Right ventricle myocardium superior (tissue), 1 donor: ENCODE measurements at regions not wholly inside any gene's neighbourhood (a gene's known extent, or its start where the extent isn't known, plus 50 kb on each side); places are given as distances from the start of the nearest gene placed in this dataset.
A peak's percentile ranks its signal among the peaks of the same experiment; 100 is the strongest.

Experiments
- ATAC-seq: fragments of 200-7000 bp; cut with Tn5 transposase; one replicate; pipeline ENCODE4 v1.9.1; 2020; ENCODE audit warnings: mild to moderate bottlenecking; ENCODE audit not compliant: poor library complexity
- DNase-seq: peaks from one replicate; pipeline ENCODE4 v3.0.0-alpha.2; 2020
- intact Hi-C: fragments of 100-400 bp; cut with DNase I; formaldehyde crosslinking; loops from one replicate; pipeline ENCODE4 v1.11.2; 2022
- donor health status: DM: no; HTN: yes; CAD: no; lungs with severe emphysema.

DNA sequence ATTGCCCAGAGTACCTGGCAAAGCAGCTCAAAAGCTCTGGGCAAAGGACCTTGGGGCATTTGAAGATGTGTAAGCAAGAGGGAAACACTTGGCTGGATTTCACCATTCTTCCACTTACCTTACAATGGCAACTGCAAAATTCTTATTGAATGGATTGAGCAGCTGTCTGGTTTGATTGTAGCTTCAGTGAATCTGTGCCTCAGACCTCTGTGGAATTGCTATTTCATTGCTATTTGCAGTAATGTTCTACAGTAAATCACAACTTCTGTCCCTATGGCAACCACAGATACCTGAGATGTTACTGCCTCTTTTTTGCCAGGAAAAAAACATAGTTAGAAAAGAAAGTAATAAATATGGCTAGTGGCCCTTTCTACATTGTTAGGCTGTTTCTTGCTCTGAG, 519.5 kb downstream of the SUCLA2 start:
- DNase-seq = no peak
- intact Hi-C loops = no loop called here
- ATAC-seq = no peak

DNA sequence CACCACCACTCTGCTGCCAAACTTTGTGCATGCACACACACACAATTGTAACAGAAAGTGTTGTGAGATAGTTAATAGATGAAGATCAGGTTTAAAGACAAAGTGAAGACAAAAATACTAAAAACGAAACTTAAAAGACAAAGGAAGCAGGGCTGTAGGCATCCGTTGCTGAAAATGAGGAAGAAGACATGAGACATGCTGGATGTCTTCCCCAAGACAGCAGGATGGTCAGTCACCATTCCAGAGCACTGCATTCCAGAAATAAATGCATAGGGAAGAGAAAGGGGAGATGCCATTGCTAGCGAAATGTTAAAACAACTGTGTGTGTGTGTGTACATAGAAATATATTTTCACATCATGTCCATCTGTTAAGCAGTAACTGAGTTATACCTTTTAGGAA, 520.1 kb downstream of the SUCLA2 start:
- DNase-seq (no peak), ATAC-seq (no peak)
- intact Hi-C loops = no loop called here

GRCh38 chr13:47480121-47480520, 521.0 kb downstream of the SUCLA2 start:
- intact Hi-C loops = no loop called here
- DNase-seq (no peak), ATAC-seq (no peak)

GRCh38 chr13:47478985-47479384, 522.1 kb downstream of the SUCLA2 start:
- intact Hi-C loops = no loop called here
- DNase-seq (no peak), ATAC-seq (peak; percentile 43)

- intact Hi-C loops = no loop called here
- ATAC-seq = no peak
- no peak for DNase-seq
Measured at GRCh38 chr13:47475441-47475948, 525.6 kb downstream of the SUCLA2 start.

DNA sequence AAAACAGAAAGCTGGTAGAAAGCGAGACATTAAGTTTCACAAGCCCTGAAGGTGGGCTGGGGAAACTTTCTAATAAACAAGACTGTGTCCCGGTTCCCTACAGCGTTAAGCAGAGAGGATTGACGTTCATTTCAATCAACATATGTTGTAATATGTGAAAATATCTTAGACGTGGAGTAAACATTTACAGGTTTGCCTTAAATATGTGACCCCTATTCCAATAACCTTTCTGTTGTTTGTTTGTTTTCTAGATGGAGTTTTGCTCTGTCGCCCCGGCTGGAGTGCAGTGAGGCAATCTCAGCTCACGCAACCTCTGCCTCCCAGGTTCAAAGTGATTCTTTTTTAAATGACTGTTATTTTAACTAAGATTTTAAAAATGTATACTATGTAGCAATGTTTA, 526.2 kb downstream of the SUCLA2 start:
- DNase-seq (no peak), ATAC-seq (no peak)
- intact Hi-C loops = no loop called here

- ATAC-seq (no peak), DNase-seq (no peak)
- intact Hi-C loops = no loop called here
Measured at GRCh38 chr13:47474326-47474725, 526.7 kb downstream of the SUCLA2 start.

GRCh38 chr13:47472516-47472915, 528.6 kb downstream of the SUCLA2 start:
- DNase-seq = no peak

GRCh38 chr13:47463726-47464125, 537.3 kb downstream of the SUCLA2 start:
- intact Hi-C loops = no loop called here
- DNase-seq = no peak
- ATAC-seq = no peak

More at GRCh38 chr13:47472516-47472915, 528.6 kb downstream of the SUCLA2 start:
- intact Hi-C loops = no loop called here
- ATAC-seq = no peak

GRCh38 chr13:47463002-47463401, 538.1 kb downstream of the SUCLA2 start:
- ATAC-seq (no peak), DNase-seq (no peak)
- intact Hi-C loops = no loop called here

GRCh38 chr13:47461816-47462215, 539.3 kb downstream of the SUCLA2 start:
- intact Hi-C loops = no loop called here
- ATAC-seq = no peak
- no peak for DNase-seq

DNA sequence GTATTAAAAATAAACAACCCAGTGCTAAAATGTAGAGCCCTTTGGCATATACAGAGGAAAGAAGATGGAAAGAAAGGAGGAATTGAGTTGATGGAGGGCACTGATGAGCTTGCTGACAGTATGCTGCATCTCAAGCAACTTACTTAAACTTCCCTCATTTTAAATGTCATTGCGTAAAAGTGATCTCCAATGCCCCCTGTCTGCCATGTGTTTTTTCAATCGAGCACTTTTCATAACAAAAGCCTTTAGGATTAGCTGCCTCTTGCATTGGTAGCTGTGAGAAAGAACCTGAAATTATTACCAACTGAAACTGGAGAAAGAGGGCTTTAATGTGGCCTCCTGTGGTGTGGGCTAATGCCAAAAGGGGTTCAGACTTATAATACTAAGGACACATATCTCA, 541.6 kb downstream of the SUCLA2 start:
- ATAC-seq (no peak), DNase-seq (no peak)
- intact Hi-C loops = no loop called here

DNA sequence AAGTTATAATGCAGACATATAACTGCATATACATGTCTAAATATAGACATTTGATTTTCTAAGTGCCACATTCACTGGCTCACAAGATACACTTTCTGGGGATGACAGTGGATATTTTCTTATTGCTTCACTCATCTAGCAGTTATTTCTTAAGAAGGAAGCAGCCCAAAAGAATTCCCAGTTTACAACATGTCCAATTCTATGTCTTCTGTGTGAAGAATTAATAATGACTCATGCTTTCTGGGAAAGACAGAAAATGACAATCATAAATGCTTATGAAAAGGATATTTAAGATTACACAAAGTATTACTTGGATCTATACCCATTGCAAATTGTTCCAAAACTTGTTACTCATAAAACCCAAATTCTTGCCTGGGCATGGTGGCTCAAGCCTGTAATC, 543.4 kb downstream of the SUCLA2 start:
- ATAC-seq (no peak), DNase-seq (no peak)
- intact Hi-C loops = no loop called here

- intact Hi-C loops = no loop called here
- no peak for ATAC-seq
Measured at GRCh38 chr13:47455626-47456025, 545.4 kb downstream of the SUCLA2 start.

GRCh38 chr13:47454986-47455385, 546.1 kb downstream of the SUCLA2 start:
- no peak for ATAC-seq
- intact Hi-C loops = no loop called here
- DNase-seq = no peak

More at GRCh38 chr13:47455626-47456025, 545.4 kb downstream of the SUCLA2 start:
- no peak for DNase-seq

- intact Hi-C loops = no loop called here
- no peak for ATAC-seq
- no peak for DNase-seq
Measured at GRCh38 chr13:47437406-47437805, 540.6 kb upstream of the HTR2A start.

- intact Hi-C loops = no loop called here
- no peak for DNase-seq
- no peak for ATAC-seq
Measured at GRCh38 chr13:47433461-47434005, 536.7 kb upstream of the HTR2A start.

DNA sequence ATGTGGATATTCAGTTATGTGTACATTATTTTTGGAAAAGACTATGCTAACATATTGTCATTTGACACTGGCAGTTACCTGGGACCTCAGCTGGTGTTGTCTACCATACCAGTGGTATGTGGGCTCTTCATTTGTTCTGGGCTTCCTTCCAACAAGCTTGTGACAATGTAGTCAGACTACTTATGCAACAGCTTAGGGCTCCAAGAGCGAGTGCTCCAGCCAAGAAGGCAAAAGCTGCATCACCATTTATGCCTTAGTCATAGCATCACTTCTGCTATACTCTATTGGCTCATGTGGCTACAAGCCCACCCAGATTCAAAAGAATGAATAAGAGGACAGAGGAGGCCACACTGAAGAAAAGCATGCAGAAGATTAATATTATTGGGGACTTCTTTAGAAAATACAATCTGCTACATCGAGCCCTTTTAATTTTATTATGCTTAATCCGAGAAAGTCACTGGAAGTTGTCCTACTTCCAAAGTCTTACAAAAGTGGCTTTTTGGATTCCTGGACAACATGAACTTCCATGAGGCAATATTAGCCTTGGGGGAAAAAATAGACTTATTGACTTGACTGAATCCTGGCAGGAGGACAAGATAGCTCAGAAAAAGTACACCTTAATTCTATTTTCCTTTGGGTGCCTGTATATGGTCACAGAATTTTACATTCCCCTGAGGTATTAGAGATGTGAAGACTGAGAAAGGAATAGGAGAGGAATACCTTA, 529.4 kb upstream of the HTR2A start:
- DNase-seq = peak; percentile 55
- intact Hi-C loops = loop anchor here (10.0 kb wide), 1 partner anchor 349 kb away; no protein-coding TSS in a partner anchor
- peak; percentile 95 for ATAC-seq

GRCh38 chr13:47421525-47421924, 524.7 kb upstream of the HTR2A start:
- ATAC-seq (no peak), DNase-seq (no peak)
- intact Hi-C loops = loop anchor here (2.0 to 10.0 kb wide), 2 partner anchors 177 to 353 kb away; no protein-coding TSS in a partner anchor

DNA sequence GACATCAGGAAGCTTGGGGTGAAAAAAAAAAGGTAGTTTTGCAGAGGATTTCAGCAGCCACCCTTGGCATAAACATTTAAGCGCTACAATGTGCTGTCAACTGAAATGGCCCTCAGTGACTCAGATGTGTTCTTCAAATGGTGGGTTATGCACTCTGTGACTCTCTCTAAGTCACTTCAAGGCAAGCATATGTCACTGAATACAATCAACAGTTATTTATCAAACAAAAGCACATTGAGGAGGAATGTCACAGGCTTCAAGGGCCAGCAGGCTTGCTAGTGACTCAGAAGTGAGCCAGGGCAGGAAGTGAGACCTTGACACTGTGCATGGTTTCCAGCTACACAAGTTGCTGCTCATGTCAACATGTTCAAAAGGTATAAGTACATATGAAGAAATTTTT, 523.7 kb upstream of the HTR2A start:
- peak; percentile 62 for ATAC-seq
- intact Hi-C loops = loop anchor here (2.0 to 10.0 kb wide), 2 partner anchors 178 to 354 kb away; no protein-coding TSS in a partner anchor
- no peak for DNase-seq
